ENCODE measurements at regions not wholly inside any gene's neighbourhood (a gene's known extent, or its start where the extent isn't known, plus 50 kb on each side); places are given as distances from the start of the nearest gene placed in this dataset.
"Not testable (repeated sequence)": the region's sequence is repeated elsewhere in the genome, so short reads cannot be mapped to it uniquely, and the experiment has no call there.

DNA sequence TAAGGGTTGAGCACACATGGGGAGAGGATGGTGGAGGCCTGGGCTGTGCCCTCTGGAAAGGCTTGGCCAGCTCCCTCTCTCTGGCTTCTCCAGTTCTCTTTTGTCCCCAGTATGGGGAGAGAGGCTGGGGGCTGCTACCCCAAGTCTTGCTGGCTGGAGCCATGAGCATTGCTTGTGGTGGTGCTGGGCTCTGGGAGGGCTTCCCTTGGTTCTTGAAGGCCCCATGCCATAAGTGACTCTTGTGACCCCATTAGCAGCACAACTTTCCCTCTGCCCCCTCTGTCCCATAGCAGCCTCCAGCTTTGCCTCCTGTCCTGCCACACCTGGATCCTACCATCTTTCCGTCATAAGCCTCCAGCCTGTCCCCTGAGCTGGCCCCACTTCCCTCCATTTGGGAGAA is 177.5 kb downstream of the TRIM43 start:
- H3K4me3 ChIP-seq (ENCODE audit: low read length in 2 of 2); H3K9ac ChIP-seq (ENCODE audit: low read length in 2 of 2); H3K27me3 ChIP-seq (ENCODE audit: control insufficient read depth in 1 of 2, insufficient read depth in 2 of 2, low read length in 2 of 2); H3K4me1 ChIP-seq (ENCODE audit: control insufficient read depth, insufficient read depth, low read length); H3K36me3 ChIP-seq (ENCODE audit: control insufficient read depth in 2 of 2, insufficient read depth in 2 of 2, low read length in 2 of 2); H3K27ac ChIP-seq (ENCODE audit: low read length); H3K9me3 ChIP-seq (ENCODE audit: control insufficient read depth in 2 of 2, low read length in 2 of 2): not testable (repeated sequence)

DNA sequence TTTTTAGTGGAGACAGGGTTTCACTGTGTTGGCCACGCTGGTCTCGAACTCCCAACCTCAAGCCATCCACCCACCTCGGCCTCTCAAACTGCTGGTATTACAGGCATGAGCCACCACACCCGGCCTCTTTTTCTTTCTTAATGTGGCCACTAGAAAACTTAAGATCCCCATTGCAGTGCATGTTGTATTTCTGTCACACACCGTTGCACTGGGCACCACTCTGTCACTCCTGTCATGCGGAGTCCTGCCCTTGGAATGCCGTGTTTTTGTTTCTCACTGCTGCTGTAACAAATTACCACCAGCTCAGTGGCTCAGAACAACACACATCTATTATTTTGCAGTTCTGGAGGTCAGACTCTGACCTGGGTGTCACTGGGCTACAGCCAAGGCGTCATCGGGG is 178.9 kb downstream of the TRIM43 start:
- H3K9ac ChIP-seq (ENCODE audit: low read length in 2 of 2); H3K4me3 ChIP-seq (ENCODE audit: low read length in 2 of 2): not testable (repeated sequence)

DNA sequence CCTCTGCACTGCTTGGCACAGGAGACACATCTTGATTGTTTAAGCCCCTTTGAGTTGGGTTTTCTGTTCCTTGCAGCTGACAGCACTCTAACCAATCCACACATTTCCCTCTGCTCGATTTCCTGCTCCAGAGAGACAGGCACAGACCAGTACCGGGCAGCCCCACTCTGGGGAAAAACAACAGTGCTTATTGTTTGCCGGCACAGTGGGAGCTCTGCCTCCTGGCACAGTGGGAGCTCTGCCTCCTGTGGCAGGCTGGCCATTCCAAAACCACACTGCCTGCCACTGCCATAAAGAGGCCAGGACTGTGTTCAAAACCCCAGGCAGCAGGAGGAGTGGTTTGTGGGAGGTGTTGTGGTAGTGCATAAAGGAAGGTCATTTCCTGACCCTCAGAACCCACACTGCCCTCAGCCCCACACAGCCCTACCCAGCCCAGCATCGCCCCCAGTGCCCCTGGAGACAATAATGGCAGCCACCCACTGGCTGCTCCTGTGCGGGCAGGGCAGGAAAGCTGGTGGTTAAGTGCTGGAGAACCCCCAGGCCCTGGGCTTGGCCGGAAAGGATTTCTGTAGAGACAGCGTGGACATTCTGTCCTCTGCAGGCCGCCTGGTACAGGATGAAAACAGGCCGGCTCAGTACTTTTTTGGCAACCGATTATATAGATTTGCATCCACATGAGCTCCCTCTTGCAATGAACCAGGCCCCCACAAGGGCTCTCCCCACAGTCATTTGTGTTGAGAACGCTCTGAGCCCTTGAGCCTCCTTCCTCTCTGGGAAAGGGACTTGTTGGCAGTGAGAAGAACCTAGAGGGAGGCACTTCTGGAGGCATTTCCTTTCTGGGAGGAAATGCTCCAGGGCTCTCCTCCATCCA is 182.8 kb downstream of the TRIM43 start:
- not testable (repeated sequence) for H3K36me3 ChIP-seq (ENCODE audit: control insufficient read depth in 2 of 2, insufficient read depth in 2 of 2, low read length in 2 of 2); H3K27ac ChIP-seq (ENCODE audit: low read length)

More for the DNA sequence above, 178.9 kb downstream of the TRIM43 start:
- not testable (repeated sequence) for H3K9me3 ChIP-seq (ENCODE audit: control insufficient read depth in 2 of 2, low read length in 2 of 2); H3K27ac ChIP-seq (ENCODE audit: low read length); H3K27me3 ChIP-seq (ENCODE audit: control insufficient read depth in 1 of 2, insufficient read depth in 2 of 2, low read length in 2 of 2); H3K36me3 ChIP-seq (ENCODE audit: control insufficient read depth in 2 of 2, insufficient read depth in 2 of 2, low read length in 2 of 2); H3K4me1 ChIP-seq (ENCODE audit: control insufficient read depth, insufficient read depth, low read length)

DNA sequence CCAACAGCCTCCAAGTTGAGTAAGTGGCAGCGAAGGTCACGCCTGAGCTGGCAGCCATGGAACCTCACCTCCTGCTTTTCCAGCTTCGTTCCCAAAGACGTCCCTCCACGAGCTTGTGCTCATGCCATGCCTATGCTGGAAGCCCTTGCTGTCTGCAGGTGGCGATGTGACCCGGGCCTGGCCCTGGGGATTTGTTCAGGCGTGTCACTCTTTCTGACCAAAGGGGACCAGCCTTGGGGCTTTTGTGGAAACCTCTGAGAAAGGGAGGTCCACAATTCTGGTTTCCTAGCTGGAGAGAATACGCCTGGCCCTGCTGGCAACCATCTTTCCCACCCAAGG is 183.4 kb downstream of the TRIM43 start:
- H3K36me3 ChIP-seq (ENCODE audit: control insufficient read depth in 2 of 2, insufficient read depth in 2 of 2, low read length in 2 of 2); H3K9ac ChIP-seq (ENCODE audit: low read length in 2 of 2); H3K4me1 ChIP-seq (ENCODE audit: control insufficient read depth, insufficient read depth, low read length); H3K9me3 ChIP-seq (ENCODE audit: control insufficient read depth in 2 of 2, low read length in 2 of 2); H3K27ac ChIP-seq (ENCODE audit: low read length); H3K4me3 ChIP-seq (ENCODE audit: low read length in 2 of 2); H3K27me3 ChIP-seq (ENCODE audit: control insufficient read depth in 1 of 2, insufficient read depth in 2 of 2, low read length in 2 of 2): not testable (repeated sequence)

More for the DNA sequence above, 182.8 kb downstream of the TRIM43 start:
- H3K4me3 ChIP-seq (ENCODE audit: low read length in 2 of 2); H3K27me3 ChIP-seq (ENCODE audit: control insufficient read depth in 1 of 2, insufficient read depth in 2 of 2, low read length in 2 of 2); H3K9ac ChIP-seq (ENCODE audit: low read length in 2 of 2); H3K4me1 ChIP-seq (ENCODE audit: control insufficient read depth, insufficient read depth, low read length); H3K9me3 ChIP-seq (ENCODE audit: control insufficient read depth in 2 of 2, low read length in 2 of 2): not testable (repeated sequence)
